ENCODE measurements at regions not wholly inside any gene's neighbourhood (a gene's known extent, or its start where the extent isn't known, plus 50 kb on each side); places are given as distances from the start of the nearest gene placed in this dataset.

GRCh38 chr2:111704246-111704645 is 179.7 kb downstream of the ANAPC1 start:
- TF ChIP-seq, protein P1, sequence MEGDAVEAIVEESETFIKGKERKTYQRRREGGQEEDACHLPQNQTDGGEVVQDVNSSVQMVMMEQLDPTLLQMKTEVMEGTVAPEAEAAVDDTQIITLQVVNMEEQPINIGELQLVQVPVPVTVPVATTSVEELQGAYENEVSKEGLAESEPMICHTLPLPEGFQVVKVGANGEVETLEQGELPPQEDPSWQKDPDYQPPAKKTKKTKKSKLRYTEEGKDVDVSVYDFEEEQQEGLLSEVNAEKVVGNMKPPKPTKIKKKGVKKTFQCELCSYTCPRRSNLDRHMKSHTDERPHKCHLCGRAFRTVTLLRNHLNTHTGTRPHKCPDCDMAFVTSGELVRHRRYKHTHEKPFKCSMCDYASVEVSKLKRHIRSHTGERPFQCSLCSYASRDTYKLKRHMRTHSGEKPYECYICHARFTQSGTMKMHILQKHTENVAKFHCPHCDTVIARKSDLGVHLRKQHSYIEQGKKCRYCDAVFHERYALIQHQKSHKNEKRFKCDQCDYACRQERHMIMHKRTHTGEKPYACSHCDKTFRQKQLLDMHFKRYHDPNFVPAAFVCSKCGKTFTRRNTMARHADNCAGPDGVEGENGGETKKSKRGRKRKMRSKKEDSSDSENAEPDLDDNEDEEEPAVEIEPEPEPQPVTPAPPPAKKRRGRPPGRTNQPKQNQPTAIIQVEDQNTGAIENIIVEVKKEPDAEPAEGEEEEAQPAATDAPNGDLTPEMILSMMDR (IDR thresholded peaks at IDR 0.05), result no peak
- no peak for TF ChIP-seq POLR2AphosphoS5 (IDR thresholded peaks at IDR 0.05)
- TF ChIP-seq POLR2A (IDR thresholded peaks at IDR 0.05), result no peak

All from sigmoid colon (tissue), 4 donors.